HG03354 (cell line): ENCODE measurements at regions not wholly inside any gene's neighbourhood (a gene's known extent, or its start where the extent isn't known, plus 50 kb on each side); places are given as distances from the start of the nearest gene placed in this dataset.

ENCODE experiments used
- ATAC-seq: cut with Tn5 transposase; IDR thresholded peaks from one replicate; pipeline ENCODE4 v1.9.1; 2021; ENCODE audit warnings: mild to moderate bottlenecking; ENCODE audit not compliant: unreplicated experiment, poor library complexity, severe bottlenecking

DNA sequence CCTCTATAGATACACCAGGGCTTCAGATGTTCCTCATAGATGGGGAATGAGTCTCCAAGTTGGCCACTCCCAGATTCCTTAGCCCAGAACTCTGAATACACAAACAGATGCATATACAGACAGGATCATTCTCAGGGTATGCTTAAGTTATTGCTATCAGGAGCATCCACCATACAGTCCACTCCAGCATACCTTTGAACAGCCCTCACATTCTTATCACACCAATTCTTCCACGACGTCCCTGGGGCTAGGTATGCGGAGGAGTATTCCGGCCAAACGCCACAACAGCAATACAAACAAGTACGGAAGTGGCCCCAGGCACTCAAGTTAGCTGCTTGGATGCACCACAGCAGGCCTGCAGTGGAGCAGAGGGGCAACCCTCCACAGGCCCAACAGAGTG, 312.5 kb upstream of the CHAC2 start:
- ATAC-seq: no peak

DNA sequence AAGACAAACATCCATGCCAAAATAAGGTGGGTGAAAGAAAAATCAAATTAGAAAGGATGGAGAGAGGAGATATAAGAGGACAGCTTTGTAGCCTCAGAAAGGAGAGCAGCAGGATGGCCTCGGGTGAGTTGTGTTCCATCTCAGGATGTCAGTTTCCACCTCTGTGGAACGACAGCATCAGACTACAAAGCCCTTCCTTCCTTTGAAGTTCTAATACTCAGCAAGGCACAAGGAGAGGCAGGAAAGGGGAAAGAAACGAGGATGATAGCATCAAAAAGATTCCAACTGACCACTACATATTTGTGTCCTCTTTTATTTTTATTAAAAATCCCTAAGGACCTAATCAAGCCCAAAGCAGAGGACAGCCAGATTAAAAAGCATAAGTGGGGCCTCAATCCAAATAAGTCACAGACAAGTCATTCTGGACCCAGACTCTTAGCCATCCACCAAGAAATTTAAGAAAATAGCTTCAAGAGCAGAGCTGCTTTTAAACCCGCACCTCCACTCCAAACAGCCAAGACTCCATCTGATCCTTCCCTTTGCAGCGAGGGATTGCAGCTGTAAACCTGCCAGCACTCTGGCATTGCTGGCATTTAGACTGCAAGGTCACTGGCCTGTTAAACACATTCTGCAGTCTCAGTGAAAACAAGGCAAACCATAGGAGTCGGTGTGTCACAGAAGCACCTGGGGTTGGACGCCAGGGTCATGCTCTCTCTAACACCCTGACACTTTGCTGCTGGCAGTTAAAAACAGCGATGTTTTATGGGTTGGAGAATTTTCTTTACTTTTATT, 314.5 kb upstream of the CHAC2 start:
- ATAC-seq: no peak

DNA sequence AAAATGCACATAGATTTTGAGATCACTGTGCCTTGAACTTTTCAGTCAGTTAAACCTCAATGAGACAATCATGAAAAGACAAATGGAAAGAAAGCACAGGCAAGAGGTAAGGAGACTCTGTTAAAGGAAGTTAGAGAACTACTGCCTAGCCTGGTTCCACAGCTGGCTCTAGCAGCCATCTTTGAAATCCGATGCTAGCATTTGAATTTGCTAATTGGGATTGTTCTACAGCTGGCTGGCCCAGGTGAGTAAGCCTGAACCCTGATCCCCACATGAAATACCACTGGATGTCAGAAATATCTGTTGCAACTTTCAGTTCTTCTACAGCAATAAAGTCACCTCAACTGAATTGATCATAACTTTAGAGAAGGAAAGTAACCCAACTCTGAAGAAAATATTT, 315.2 kb upstream of the CHAC2 start:
- no peak for ATAC-seq

DNA sequence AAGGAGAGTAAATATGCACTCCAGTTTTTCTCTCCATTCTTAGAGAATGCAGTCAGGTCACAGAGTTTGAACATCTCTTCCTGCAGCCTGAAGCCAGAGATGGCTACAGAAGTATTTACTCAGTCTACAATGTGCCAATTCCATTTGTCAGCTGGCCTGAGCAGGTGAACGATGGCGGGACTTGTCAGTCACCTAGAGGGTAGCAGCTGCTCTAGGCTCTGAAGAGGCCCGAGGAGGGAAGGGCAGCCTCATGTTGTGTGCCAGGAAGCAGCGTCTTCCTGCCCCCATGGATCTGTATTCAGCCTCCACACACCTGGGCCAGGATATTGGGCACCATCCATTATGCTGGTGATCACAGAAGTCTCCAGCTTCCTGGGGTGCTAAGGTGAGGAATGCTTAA, 316.7 kb upstream of the CHAC2 start:
- ATAC-seq: no peak

DNA sequence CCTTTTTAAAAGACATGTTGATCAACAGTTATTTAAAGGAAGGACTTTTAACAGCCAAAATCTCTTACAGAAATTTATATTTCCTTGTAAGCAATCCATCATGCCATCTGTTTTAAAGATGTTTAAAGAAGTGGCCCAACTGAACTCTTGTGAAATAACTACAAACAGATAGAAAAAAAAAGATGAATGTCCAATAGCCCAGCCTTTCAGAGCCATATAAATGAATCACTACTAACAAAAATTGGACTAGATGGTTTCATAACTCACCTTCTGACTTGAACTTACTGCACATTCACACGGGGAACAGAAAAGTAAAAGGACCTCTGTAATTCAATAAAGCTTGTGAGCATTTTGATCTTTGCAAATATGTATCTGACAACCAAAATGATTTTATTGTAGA, 319.0 kb upstream of the CHAC2 start:
- no peak for ATAC-seq

DNA sequence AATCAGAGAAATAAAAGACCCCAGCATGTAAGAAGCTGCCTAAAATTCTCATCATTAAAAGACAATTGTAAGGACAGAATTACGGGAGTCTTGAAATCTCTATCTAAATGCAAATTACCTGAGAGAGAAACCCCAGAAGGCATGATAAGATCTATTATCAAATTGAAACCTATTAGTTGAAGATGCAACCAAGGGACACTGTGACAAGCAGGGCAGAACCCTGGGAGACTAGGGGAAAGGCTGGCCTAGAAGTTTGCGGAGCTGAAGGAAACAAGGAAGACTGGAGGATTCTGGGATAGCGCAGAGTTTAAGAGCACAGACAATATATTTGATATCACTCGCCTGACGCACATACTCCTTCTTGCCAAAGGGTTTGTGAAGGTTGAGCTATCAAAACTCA, 319.5 kb upstream of the CHAC2 start:
- no peak for ATAC-seq

DNA sequence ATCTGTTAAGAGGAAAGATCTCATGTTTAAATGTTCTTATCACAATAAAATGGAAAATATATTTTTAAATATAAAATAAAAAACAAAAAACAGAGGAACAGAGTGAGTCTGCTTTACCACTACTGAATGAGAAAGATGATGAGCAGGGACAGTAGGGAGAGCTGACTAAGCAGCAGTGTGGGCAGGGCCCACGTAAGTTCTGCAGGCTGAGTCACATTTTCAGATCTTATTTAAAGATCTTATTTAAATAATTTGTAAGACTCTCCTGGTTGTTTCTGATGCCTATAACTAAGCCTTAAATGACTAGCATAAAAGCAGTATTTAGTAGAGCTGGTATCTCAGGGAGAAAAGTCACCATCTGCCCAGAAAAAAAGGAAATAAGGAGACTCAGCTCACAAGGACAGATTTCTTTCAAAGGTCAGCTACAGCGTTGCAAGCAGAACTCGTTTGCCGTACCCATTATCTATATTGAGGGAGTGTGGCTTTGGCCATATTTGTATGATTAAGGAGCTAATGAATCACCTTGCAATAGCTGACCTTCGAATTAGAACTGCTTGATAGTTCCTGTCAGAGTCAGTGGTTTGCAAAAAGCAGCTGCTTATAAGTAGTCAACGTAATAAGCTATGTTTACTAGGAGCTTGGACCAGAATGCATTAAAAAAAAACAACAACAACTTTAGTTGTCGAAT, 322.1 kb upstream of the CHAC2 start:
- ATAC-seq: no peak

DNA sequence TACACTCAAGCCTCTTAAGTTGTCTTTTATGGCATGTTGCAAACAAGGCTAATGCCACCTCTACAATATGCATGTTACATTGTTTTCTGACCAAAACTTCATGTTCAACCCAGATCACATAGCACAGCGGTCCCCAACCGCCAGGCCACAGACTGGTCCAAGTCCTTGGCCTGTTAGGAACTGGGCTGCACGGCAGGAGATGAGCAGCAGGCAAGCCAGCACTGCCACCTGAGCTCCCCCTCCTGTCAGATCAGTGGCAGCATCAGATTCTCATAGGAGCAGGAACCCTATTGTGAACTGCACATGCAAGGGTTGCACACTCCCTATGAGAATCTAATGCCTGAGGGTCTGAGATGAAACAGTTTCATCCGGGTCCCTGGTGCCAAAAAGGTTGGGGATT, 324.8 kb upstream of the CHAC2 start:
- no peak for ATAC-seq

GRCh38 chr2:53442093-53442492, 325.5 kb upstream of the CHAC2 start:
- no peak for ATAC-seq

GRCh38 chr2:53438692-53439091, 328.9 kb upstream of the CHAC2 start:
- ATAC-seq: no peak

GRCh38 chr2:53438100-53438499, 329.5 kb upstream of the CHAC2 start:
- ATAC-seq: no peak

DNA sequence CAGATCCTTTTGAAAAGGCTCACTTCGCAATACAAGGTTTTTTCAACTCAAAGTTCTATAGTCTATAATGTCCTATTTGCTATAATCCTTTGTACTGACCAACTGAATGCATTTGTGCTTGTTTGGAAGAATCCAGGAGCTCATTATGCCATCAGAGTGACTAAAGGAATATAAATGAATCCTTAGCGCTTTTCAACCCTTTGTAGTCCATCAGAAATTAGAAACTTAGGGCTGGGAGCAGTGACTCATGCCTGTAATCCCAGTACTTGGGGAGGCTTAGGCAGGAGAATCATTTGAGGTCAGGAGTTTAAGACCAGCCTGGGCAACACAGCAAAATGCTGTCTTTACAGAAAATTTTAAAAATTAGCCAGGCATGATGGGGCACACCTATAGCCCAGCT, 330.2 kb upstream of the CHAC2 start:
- no peak for ATAC-seq

DNA sequence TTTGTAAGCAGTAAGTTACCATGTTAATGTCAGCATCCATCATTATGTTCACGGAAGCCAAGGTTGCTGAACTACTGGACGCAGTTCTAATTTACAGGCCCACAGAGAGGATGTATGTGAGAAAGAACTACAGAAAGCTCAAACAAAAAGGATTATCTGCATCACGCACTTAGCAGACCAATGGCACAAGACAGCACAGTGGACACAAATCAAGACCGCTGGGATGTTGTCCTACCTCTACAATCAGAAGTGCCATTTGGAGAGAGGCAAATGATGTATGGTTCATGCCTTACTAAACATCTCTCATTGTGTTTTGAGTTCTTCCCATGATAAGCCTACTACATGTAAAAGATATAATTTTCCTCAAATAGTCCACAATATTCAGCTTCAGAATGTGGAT, 330.7 kb upstream of the CHAC2 start:
- ATAC-seq: no peak

DNA sequence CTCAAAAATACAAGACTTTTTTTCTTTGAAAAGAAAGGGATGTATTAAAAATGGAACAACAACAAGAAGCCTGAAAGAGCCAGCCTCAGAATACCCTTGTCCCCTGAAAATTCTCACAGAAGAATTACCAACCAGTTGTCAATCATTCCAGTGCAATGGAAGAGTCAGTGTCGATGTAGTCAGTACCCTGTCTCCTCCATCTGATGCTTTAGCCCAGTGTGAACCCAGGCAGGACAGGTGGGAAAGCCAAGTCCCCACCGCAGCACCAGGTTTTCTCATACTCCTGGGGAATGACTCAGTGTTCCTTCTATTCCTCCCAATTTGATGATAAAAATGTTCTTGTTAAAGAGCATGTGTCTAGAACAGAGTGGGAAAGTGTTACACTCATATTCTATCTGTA, 332.0 kb upstream of the CHAC2 start:
- no peak for ATAC-seq

GRCh38 chr2:53434466-53434865, 333.1 kb upstream of the CHAC2 start:
- no peak for ATAC-seq

DNA sequence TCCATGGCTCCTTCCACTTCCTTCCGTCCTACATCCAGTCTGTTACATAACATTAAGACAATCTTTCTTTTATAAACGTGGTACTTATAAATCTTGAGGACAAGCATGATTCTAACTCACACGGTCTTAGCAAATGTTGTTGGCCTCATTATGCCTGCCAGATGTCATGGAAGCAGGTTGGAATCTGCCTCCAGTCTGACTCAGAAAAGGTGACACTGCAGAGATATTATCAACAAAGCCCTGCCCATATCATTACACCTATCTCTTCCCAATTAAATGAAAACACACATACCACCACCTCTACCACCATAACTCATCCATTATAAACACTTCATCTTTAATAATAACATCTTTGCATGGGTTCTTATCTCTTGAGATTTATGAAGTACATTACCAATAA, 334.7 kb upstream of the CHAC2 start:
- ATAC-seq: no peak

DNA sequence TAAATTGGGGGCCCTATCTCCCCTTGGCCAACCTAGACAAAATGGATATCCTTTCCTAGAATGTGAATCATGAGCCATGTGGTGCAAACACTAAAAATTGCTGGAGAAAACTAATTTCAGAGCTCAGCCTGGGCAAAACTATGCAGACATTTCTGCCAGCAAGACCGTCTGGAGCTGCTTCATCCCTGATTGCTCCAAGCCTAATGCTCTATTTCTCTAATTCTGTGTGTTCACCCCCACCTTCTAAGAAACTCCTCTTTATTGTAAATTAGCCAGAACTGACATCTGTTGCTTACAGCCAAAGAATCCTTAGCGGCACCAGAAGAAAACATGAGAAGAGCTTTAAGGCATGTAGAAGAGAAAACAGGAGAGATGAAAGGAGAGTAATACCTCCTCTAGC, 337.7 kb upstream of the CHAC2 start:
- ATAC-seq: no peak

GRCh38 chr2:53424902-53425301, 342.7 kb upstream of the CHAC2 start:
- ATAC-seq: peak; percentile 58

- ATAC-seq: no peak
These were observed 344.1 kb upstream of the CHAC2 start for GRCh38 chr2:53423465-53423864.

GRCh38 chr2:53422979-53423378, 344.6 kb upstream of the CHAC2 start:
- peak; percentile 63 for ATAC-seq

DNA sequence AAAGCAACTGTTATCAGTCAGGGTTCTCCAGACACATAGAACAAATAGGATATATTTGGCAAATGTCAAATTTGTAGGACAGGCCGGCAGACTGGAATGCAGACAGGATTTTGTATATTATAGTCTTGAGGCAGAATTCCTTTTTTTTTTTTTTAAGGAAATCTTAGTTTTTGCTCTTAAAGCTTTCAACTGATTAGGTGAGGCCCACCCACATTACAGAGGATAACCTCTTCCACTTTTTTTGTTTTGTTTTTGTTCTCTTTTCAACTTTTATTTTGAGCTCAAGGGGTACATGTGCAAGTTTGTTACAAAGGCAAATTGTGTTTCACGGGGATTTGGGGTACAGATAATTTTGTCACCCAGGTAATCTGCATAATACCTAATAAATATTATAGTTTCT, 350.2 kb upstream of the CHAC2 start:
- ATAC-seq: no peak
